GM19328 (cell line): ENCODE measurements at regions not wholly inside any gene's neighbourhood (a gene's known extent, or its start where the extent isn't known, plus 50 kb on each side); places are given as distances from the start of the nearest gene placed in this dataset.
"Not testable (repeated sequence)": the region's sequence is repeated elsewhere in the genome, so short reads cannot be mapped to it uniquely, and the experiment has no call there.

ENCODE experiments used
- ATAC-seq: cut with Tn5 transposase; IDR thresholded peaks from one replicate; pipeline ENCODE4 v1.9.1; 2021; ENCODE audit warnings: mild to moderate bottlenecking, moderate library complexity; ENCODE audit not compliant: unreplicated experiment

DNA sequence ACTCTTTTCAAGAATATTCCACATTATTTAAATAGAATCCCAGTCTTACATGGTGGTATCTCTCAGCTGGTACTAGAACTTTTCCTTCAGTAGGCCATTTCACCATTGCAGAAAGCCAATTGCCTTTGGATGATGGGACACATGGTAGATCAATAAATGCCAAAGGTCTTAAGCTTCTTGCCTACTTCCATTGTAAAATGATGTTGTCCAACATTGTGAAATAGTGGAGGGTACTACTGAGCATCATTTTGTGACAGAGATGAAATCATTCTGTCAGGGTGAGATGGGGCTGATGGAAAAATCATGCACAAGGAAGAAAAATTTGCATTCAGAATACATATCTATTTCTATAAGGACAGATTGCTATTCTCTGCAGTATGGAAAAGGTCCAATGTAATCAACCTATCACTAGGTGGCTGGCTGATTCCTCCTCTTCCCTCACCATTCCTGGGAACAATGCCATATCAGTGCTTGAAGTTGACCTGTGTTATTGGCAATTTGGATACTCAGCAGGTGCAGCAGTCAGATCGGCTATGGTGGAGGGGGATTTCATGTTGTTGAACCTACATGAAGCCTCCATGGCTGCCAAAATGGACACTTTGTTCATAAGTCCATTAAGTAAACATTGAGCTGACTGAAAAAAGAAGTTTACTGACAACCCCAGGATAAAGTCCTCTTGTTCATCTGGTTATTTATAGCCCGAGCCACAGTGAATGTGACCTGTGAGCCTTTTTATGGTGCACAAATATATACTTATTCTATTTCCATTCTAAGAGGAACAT lies 596.9 kb upstream of the ARPP21 start:
- no peak for ATAC-seq

DNA sequence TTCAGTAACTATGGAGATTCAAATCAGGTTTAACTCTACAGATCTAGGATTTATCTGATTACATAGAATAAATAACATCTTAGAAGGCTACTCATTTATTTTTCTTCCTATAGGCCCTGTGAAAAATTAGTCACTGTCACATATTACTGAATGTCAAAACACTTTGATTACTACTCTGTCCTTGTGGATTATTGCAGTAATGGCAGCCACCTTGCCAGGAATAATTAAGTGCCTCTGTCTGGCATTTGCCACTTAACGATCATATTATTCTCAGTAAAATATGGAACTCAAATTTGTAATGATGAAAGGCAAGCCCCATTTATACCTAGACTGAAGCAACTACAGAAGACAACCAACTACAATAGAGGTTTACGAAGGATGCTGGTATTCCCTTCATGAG lies 596.3 kb upstream of the ARPP21 start:
- ATAC-seq, result no peak

DNA sequence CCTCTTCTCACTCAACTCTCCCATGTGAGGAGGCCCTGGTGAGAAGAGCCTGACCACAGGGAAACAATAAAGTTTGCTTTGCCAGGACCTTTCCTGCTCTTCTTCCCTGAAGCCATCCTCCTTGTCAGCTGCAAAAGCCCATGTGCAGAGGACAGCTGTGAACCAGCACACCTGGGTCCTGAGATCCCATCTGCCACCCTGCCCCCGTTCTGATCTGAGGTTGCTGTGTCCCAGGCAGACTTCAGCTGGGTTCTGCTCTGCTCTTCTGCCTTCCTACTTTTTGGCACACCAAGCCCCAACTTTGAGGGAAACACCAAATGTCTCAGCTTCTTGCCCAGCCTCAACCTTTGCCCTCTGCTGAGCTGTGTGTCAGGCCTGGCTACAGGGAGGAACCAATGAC lies 595.1 kb upstream of the ARPP21 start:
- no peak for ATAC-seq

DNA sequence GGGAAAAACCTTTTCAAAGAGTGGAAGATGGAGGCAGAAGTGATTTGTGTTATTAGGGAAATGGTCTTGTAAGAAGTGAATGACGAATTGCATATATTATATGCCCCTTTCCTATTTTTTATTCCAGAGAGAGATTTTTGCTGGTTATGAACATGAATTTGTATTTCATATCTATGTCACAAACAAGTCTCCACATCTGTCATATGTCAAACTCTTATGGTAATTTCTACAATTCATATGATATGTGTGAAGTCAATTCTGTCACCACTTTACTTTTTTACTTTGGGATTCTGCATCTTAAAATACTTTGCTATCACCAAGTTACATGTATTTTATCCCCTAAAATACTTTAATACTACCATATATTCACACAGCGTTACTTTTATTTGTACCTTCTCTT lies 594.2 kb upstream of the ARPP21 start:
- ATAC-seq, result no peak

DNA sequence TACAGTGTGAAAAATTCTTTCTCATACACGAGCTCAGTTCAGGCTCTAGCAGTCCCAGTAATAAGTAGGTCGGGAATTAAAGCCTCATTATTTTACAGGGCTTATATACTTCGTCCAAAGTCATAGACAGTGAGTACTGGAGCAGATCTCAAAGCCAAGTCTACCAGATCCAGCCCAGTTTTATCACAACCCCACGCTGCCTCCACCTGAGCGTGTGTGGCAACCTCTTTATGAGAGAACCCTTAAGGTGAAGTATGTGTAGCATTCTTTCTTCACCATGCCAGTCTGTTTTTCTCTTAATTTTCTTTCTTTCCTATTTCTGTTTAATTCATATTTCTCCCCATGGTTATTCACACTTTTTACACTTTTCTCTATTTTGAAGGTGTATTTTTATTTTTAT lies 574.6 kb upstream of the ARPP21 start:
- no peak for ATAC-seq

DNA sequence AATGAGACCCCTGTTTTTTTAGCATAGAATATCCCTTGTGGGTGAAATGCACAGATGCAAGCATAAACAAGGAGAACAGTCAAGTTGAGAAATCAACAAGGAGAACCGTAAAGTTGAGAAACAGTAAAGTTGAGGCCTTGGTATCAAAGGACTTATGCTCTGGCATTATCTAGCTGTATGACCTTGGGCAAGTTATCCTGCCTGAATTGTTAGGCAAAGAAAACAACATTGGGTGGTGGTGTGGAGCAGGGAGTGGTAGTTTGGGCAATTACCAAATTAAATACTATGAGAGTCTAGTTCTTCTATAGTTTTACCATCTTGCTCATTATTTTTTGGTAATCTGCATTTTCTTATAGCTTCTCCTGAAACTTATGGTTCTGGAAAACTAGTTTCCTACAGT lies 573.4 kb upstream of the ARPP21 start:
- ATAC-seq, result no peak

DNA sequence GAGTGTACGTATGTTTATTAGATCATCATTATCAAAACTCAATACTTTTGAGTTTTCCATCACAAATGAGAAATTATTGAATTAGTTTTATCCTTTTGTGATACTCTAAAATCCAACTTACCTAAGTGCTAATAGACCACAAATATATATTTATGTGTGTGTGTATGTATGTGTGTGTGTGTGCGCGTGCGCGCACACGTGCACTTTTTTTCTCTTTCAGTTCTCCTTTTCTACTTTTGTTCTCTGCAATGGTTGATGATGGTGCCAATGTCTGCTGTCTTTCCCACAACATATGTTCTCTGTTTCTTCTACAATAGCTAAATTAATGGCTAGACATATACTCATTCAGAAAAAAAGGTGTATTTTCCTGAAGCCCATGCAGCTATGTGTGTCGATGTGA lies 571.6 kb upstream of the ARPP21 start:
- no peak for ATAC-seq

DNA sequence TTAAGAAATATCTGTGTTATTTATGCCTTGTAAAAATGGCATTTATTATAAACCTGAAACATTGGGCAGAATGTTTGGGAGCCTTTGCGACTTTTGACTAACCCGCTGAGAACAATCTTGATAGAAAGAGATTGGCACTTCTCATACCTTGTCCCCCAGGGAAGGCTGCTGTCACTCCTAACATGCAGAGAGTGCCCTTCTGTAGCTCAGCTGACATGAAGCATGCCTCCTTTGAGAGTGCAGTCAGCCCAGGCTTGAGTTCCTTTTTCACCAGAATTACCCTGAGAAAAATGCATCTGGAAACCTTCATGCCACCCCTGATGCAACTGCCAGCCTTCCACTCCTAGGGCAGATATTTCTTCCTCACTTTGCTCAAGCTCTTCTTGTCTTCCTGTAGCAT lies 569.2 kb upstream of the ARPP21 start:
- no peak for ATAC-seq

DNA sequence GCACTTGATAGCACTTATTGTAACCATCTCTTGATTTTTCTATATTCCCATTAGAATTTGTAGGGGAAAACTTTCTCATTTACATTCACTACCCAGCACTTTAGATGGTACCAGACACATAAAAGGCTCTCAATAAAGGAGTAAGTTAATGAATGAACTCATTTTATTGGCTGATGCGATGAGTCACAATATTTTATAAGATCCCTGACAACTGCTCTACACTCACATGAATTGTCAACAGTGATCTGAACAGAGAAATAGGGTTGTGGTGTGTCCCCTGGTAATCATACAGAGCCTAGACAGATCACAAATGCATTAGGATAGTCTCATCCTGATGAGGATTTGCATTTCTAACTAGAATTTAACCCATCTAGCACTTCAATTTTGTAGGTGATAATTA lies 567.6 kb upstream of the ARPP21 start:
- no peak for ATAC-seq

DNA sequence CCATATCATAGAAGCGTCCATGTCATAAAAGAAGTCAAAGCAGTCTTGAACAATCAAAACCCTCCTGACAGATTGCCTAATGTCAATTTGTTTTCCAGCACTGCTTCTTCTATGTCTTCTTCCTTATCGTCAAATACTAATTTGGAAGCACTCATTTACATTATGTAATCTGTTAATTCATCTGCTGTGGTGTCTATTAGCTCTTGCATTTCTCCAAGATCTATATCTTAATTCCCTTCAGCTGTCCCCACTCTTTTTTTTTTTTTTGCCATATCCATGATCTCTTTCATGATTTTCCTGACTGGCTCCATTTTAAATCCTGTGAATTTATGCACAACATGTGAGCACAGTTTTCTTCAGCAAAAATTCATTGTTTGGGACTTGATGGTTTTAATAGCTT lies 560.5 kb upstream of the ARPP21 start:
- ATAC-seq, result no peak

DNA sequence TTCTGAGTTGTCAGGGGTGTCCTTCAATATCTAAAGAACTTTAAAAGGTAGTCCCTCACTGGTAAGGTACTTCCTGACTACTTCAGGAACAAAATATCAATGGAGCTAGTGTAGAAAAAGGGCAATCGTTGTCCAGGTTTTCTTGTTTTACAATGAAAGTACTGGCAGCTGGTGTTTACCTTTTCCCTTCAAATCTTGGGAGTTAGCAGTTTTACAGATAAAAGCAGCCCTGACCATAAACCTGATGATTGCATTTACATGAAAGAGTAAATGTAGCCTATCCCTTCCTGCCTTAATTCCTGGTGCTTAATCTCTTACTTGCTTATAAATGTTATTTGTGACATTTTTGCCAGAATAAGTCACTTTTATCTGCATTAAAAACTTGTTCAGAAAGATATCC lies 559.9 kb upstream of the ARPP21 start:
- no peak for ATAC-seq

DNA sequence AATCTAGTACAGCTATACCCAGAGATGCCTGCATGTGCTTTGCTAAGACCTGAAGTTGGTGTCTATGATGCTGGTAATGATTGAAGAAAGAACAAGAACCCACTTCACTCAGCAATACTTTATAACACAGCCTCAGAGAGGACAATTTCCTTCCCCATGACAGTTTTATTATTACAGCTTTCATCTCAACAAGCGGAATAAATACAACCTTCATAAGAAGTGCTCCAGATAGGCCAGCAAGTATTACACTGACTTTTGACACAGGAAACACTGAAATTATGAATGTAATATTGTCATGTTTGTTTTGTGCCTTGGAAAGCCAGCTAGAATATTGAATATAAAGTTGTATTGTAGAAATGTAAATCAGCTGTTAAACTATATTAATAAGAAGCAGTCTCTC lies 557.4 kb upstream of the ARPP21 start:
- ATAC-seq, result no peak

DNA sequence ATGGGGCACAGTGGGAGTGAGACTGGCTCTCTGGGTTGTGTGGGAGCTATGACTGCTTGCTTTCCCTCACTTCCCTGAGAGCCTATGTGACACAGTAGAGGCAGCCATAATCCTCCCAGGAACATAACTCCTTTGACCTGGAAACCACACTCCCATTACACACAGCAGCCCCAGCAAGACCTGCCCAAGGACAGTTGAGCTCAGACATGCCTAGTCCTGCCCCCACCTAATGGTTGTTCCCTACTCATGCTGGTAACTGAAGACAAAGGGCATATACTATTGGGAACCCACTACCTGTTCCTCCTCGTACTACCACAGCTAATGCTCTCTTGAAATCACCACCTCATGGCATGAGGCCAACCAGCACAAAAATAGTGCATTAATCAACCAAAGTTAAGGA lies 550.4 kb upstream of the ARPP21 start:
- ATAC-seq, result no peak

DNA sequence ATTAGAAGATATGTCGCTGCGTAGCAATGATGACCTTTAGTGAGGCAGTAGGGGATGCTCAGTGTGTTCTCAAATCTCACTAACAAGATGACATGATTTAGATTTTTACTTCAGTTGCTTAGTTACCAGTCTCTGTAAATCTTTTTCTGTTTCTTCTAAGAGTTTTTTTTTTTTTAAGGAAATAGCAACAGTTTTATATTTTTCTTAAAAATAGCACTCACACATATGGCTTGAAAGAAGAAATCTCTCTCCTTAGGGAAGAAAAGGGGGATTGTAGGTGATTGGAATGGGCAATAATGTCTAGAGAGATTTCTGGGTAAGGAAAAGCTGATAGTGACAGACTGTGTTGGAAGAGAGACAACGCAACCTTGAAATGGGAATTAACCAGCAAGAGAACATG lies 524.6 kb upstream of the ARPP21 start:
- no peak for ATAC-seq

DNA sequence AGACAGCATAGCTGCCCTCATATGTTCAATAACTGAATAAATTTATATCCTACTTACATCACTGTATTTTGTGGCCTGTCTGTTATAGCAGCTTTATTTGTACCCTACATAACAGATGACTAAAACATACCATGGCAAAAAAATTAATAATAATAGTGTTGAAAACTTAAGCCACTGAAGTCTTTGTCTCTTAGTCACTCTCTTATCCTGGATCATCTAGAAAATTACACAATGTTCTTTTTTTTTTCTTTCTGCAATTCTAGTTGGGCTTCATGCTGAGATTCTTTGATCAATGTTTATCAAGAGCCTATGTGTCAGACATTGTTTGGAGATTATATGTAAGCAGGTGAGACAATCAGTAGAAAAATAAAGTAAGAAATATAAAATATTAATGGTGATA lies 519.3 kb upstream of the ARPP21 start:
- no peak for ATAC-seq

DNA sequence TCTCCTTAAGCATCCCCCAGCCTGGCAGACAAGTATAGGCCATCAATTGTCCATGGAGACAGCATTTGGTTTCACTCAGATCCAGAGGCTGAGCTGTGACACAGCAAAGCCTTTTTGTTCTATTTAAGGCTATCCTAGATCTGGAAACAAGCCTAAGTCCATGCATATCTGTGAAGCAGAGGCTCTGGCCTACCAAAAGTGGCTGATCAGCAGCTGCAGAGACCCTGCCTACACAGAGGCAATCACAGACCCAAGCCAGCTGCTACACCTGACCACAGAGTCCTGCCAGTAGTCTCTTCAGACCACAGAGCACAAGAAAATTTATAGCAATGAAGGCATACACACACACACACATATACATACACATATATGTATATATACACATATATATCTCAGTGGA lies 501.7 kb upstream of the ARPP21 start:
- no peak for ATAC-seq

DNA sequence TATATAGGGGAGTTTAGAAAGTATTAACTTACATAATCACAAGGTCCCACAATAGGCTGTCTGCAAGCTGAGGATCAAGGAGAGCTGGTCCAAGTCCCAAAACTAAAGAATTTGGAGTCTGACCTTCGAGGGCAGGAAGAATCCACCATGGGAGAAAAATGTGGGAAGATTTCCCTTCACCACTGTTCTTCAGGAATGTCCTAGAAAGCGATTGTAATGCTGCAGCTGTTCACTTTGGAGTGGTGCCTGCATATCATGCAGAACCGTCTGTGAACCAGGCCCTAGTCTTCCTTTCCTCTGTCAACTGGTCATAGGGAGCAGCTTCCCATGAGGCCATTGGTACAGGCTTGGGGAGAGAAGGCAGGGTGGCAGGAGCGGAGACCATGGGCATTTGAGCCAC lies 497.9 kb upstream of the ARPP21 start:
- no peak for ATAC-seq

DNA sequence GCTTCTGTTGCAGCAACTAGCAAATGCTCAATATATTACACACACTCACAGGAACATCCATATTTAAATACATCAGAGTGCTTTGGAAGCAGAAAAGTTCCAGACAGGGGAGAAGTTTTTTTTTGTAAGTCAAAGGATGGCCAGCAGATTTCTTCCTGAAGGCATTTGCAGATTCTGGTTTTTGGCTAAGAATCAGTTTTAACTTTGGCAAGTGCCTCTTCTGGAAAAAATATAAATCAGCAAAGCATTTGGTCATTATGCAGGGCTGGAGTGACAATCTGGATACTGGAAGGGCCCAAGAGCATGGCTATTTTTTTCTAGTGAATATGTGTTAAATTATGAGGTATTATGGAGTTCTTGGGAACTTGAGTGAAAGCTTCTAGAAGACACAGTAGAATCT lies 495.3 kb upstream of the ARPP21 start:
- no peak for ATAC-seq

DNA sequence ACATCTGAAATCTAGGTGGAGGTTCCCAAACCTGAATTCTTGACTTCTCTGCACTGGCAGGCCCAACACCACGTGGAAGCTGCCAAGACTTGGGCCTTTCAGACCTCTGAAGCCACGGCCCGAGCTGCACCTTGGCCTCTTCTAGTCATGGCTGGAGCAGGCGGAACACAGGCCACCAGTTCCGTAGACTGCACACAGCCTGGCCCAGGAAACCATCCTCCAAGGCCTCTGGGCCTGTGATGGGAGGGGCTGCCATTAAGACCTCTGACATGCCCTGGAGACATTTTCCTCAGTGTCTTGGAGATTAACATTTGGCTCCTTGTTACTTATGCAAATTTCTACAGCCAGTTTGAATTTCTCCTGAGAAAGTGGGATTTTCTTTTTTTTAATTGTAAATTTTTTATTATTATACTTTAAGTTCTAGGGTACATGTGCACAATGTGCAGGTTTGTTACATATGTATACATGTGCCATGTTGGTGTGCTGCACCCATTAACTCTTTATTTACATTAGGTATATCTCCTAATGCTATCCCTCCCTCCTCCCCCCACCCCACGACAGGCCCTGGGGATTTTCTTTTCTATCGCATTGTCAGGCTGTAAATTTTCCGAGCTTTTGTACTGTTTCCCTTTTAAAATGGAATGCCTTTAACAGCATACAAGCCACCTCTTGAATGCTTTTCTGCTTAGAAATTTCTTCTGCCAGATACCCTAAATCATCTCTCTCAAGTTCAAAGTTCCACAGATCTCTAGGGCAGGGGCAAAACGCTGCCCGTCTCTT lies 492.9 kb upstream of the ARPP21 start:
- not testable (repeated sequence) for ATAC-seq

DNA sequence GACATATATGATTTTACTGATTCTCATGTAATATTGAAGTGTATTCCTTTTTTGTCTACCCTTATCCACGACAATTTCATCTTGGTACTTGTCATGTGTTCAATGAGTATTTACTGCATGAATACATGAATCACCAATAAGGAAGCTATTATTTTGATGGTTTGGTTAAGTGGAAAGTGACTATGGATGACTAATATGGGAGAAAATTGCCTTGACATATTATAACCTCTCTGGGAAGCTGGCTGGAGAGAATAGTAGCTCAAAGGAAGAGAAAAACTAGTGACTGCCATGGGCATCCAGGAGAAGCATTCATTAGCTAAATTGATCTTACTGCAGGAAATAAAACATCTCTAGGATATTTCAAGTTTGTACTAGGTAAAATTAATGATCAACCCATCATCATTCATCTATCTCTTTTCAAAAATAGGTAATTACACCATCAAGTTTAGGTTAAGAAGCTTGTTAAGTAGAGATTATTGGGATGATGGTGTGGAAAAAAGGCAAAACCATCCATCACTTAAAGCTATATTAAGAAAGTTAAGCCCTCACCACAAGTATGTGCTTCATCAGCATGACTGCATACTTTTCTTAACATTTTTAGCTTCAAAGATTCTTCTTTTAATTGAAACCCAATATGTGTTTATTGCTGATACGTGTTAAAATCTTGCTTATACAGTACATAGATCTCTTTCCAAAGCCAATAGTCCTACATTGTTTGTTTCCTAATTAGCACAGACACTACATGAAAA lies 455.2 kb upstream of the ARPP21 start:
- ATAC-seq, result no peak

DNA sequence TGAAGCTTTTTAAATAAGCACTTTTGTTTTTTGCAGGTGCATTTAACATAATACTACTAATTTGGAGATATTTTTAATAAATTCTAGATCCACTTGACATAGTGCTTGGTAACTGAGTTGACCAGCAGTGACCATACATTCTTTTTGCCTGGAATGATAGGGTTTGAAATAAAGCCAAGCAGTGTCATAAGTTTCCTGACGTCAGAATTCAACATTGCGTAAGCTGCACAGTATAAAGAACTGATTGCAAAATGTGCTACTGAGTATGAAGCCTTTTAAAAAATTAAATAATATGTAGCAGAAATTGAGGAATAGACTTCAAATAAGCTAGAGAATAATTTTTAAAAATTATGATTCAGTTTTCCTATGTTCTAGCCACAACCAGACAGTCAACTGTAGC lies 454.6 kb upstream of the ARPP21 start:
- no peak for ATAC-seq

DNA sequence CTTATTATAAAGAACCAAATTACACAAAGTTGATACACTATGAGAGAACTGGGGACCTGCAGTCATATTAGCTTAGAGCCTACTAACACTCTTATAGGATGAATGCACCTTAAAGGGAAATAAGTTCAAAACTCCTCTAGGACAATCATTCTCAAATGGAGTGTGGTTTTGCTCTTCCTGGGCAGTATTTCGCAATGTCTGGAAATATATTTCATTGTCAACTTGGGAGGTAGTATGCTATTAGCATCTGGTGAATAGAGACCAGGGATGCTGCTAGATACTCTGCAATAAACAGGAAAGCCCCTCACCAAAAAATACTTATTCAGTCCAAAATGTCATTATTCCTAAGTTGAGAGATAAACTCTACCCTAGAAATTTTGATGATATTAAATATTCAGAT lies 451.4 kb upstream of the ARPP21 start:
- ATAC-seq, result no peak
